ENCODE measurements at regions not wholly inside any gene's neighbourhood (a gene's known extent, or its start where the extent isn't known, plus 50 kb on each side); places are given as distances from the start of the nearest gene placed in this dataset.

DNA sequence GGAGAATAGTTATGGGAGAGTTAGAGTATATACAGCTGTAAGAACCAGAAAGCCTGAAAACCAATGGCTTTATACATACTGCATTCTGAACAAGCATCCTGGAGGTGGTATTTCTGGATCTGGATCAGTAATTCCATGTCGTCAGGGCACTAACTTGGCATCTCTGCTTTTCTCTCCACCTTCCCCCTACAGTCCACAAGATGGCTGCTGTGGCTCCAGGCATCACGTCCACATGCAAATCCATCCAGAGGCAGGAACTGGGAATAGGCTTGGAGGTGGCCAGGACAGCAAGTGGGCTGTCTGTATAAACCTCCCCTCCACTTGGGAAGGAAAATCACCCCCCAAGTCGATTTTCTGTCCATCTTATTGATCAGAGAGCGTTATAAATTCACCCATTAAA is 86.2 kb upstream of the WDR26 start:
- Histone ChIP-seq H3K27me3 (ENCODE audit: insufficient read depth, low read length) (no peaks in the 10 kb centered on the region), H3K9me2 (ENCODE audit: insufficient read depth) (no peaks in the 10 kb centered on the region), H3K36me3 (ENCODE audit: control insufficient read depth in 1 of 2, insufficient read depth in 2 of 2, low read length in 2 of 2) (no peaks in the 10 kb centered on the region), H3K4me1 (ENCODE audit: control insufficient read depth in 1 of 2, insufficient read depth in 2 of 2, low read length in 2 of 2) (peaks cover 0 to 6% of the 10 kb centered on the region in 2 experiments; a peak in 1 of 4 replicates), H3K9me3 (ENCODE audit: control insufficient read depth in 1 of 2, insufficient read depth in 1 of 2, low read depth in 1 of 2, low read length in 2 of 2) (no peaks in the 10 kb centered on the region), H2AFZ (ENCODE audit: low read depth, low read length, poor library complexity, severe bottlenecking) (no peak overlapping the region), H3K27ac (ENCODE audit: low read depth, low read length) (no peak overlapping the region), H3K4me2 (ENCODE audit: low read length) (no peak overlapping the region), H3K4me3 (replicated peaks in 1 of 2; ENCODE audit: low read depth in 1 of 2, low read length in 2 of 2) (no peak overlapping the region), H3K79me2 (ENCODE audit: insufficient read depth, low read length) (no peaks in the 10 kb centered on the region), H4K20me1 (ENCODE audit: insufficient read depth) (no peaks in the 10 kb centered on the region), H3K9ac (ENCODE audit: low read length) (no peak overlapping the region)
- BruUV-seq (replicated peaks): no TSS peak
- CTCF ChIA-PET: no interaction called here
- TF ChIP-seq, protein P1, sequence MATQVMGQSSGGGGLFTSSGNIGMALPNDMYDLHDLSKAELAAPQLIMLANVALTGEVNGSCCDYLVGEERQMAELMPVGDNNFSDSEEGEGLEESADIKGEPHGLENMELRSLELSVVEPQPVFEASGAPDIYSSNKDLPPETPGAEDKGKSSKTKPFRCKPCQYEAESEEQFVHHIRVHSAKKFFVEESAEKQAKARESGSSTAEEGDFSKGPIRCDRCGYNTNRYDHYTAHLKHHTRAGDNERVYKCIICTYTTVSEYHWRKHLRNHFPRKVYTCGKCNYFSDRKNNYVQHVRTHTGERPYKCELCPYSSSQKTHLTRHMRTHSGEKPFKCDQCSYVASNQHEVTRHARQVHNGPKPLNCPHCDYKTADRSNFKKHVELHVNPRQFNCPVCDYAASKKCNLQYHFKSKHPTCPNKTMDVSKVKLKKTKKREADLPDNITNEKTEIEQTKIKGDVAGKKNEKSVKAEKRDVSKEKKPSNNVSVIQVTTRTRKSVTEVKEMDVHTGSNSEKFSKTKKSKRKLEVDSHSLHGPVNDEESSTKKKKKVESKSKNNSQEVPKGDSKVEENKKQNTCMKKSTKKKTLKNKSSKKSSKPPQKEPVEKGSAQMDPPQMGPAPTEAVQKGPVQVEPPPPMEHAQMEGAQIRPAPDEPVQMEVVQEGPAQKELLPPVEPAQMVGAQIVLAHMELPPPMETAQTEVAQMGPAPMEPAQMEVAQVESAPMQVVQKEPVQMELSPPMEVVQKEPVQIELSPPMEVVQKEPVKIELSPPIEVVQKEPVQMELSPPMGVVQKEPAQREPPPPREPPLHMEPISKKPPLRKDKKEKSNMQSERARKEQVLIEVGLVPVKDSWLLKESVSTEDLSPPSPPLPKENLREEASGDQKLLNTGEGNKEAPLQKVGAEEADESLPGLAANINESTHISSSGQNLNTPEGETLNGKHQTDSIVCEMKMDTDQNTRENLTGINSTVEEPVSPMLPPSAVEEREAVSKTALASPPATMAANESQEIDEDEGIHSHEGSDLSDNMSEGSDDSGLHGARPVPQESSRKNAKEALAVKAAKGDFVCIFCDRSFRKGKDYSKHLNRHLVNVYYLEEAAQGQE (IDR thresholded peaks at IDR 0.05; ENCODE audit: low read depth): no peak
- TF ChIP-seq YY1 (IDR thresholded peaks at IDR 0.05; ENCODE audit: extremely low read depth, insufficient replicate concordance, low read depth, low read length) (no peak), TCF7L2 (IDR thresholded peaks at IDR 0.05; ENCODE audit: borderline replicate concordance, extremely low read depth, insufficient read depth, insufficient read length) (no peak), ZNF274 (IDR thresholded peaks at IDR 0.05; ENCODE audit: low read depth, low read length) (no peak), SIN3A (IDR thresholded peaks at IDR 0.05; ENCODE audit: low read depth) (no peak), EGR1 (IDR thresholded peaks at IDR 0.05; ENCODE audit: low read depth) (no peak), ZFX (IDR thresholded peaks at IDR 0.05) (no peak), SP1 (IDR thresholded peaks at IDR 0.05; ENCODE audit: low read depth) (no peak), POLR2AphosphoS5 (IDR thresholded peaks at IDR 0.05; ENCODE audit: low read depth, low read length) (no peak)
- TF ChIP-seq, protein P2, sequence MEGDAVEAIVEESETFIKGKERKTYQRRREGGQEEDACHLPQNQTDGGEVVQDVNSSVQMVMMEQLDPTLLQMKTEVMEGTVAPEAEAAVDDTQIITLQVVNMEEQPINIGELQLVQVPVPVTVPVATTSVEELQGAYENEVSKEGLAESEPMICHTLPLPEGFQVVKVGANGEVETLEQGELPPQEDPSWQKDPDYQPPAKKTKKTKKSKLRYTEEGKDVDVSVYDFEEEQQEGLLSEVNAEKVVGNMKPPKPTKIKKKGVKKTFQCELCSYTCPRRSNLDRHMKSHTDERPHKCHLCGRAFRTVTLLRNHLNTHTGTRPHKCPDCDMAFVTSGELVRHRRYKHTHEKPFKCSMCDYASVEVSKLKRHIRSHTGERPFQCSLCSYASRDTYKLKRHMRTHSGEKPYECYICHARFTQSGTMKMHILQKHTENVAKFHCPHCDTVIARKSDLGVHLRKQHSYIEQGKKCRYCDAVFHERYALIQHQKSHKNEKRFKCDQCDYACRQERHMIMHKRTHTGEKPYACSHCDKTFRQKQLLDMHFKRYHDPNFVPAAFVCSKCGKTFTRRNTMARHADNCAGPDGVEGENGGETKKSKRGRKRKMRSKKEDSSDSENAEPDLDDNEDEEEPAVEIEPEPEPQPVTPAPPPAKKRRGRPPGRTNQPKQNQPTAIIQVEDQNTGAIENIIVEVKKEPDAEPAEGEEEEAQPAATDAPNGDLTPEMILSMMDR (IDR thresholded peaks at IDR 0.05 in 2 of 3, conservative IDR thresholded peaks at IDR 0.05 in 1 of 3; ENCODE audit: borderline replicate concordance in 1 of 3, insufficient read depth in 1 of 3, low read depth in 2 of 3, low read length in 2 of 3): no peak
- DNase-seq (ENCODE audit: low read depth, low spot score) (no peak), ATAC-seq (no peak)
- intact Hi-C loops (cut with micrococcal nuclease): no loop called here
- RAD21 ChIA-PET (ENCODE audit: low non-redundant PET in 1 of 2, low total read pairs in 2 of 2, uncharacterized antibody in 2 of 2, unreplicated experiment in 2 of 2): no interaction called here
- POLR2A ChIA-PET: no interaction called here
